ENCODE measurements at regions not wholly inside any gene's neighbourhood (a gene's known extent, or its start where the extent isn't known, plus 50 kb on each side); places are given as distances from the start of the nearest gene placed in this dataset.
A peak's percentile ranks its signal among the peaks of the same experiment; 100 is the strongest.

- ChIA-PET CTCF (no interaction called here), POLR2A (no interaction called here)
- no peaks in the 10 kb centered on the region for H3K9me3 ChIP-seq (ENCODE audit: control insufficient read depth, insufficient read depth, low read depth, low read length)
- H3K4me1 ChIP-seq (ENCODE audit: control insufficient read depth, insufficient read depth, low read length) = peaks cover 4% of the 10 kb centered on the region
- no peak overlapping the region for H3K27ac ChIP-seq (ENCODE audit: extremely low read depth, low read depth, low read length)
- H3K4me3 ChIP-seq (ENCODE audit: low read depth, low read length) = no peak overlapping the region
- TF ChIP-seq GLIS1 (tag by site-specific recombination; IDR thresholded peaks at IDR 0.05) = peak; percentile 62
- no peak for TF ChIP-seq PRDM2 (tag by site-specific recombination; IDR thresholded peaks at IDR 0.05; ENCODE audit: borderline replicate concordance)
- TF ChIP-seq ZNF398 (tag by site-specific recombination; IDR thresholded peaks at IDR 0.05) = no peak
- TF ChIP-seq ZNF660 (tag by site-specific recombination; IDR thresholded peaks at IDR 0.05) = 0 out of 2 replicates have a peak, but pooled peaks have one; percentile 13
- no peak for TF ChIP-seq ZNF221 (tag by site-specific recombination; IDR thresholded peaks at IDR 0.05; ENCODE audit: borderline replicate concordance)
- TF ChIP-seq, protein P1, sequence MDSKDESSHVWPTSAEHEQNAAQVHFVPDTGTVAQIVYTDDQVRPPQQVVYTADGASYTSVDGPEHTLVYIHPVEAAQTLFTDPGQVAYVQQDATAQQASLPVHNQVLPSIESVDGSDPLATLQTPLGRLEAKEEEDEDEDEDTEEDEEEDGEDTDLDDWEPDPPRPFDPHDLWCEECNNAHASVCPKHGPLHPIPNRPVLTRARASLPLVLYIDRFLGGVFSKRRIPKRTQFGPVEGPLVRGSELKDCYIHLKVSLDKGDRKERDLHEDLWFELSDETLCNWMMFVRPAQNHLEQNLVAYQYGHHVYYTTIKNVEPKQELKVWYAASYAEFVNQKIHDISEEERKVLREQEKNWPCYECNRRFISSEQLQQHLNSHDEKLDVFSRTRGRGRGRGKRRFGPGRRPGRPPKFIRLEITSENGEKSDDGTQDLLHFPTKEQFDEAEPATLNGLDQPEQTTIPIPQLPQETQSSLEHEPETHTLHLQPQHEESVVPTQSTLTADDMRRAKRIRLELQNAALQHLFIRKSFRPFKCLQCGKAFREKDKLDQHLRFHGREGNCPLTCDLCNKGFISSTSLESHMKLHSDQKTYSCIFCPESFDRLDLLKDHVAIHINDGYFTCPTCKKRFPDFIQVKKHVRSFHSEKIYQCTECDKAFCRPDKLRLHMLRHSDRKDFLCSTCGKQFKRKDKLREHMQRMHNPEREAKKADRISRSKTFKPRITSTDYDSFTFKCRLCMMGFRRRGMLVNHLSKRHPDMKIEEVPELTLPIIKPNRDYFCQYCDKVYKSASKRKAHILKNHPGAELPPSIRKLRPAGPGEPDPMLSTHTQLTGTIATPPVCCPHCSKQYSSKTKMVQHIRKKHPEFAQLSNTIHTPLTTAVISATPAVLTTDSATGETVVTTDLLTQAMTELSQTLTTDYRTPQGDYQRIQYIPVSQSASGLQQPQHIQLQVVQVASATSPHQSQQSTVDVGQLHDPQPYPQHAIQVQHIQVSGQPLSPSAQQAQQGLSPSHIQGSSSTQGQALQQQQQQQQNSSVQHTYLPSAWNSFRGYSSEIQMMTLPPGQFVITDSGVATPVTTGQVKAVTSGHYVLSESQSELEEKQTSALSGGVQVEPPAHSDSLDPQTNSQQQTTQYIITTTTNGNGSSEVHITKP (tag by site-specific recombination; IDR thresholded peaks at IDR 0.05) = no peak
- 0 out of 2 replicates have a peak, but pooled peaks have one; percentile 14 for TF ChIP-seq ZIC2 (tag by site-specific recombination; IDR thresholded peaks at IDR 0.05)
- TF ChIP-seq TRIM28 (IDR thresholded peaks at IDR 0.05; ENCODE audit: borderline replicate concordance, low read length) = peak; percentile 25; the same call in 1 of the 2 replicates
- no peak for TF ChIP-seq ZNF704 (tag by site-specific recombination; IDR thresholded peaks at IDR 0.05)
- TF ChIP-seq EGR2 (tag by site-specific recombination; IDR thresholded peaks at IDR 0.05; ENCODE audit: low read depth) = 0 out of 2 replicates have a peak, but pooled peaks have one; percentile 16
- TF ChIP-seq INSM2 (tag by site-specific recombination; IDR thresholded peaks at IDR 0.05) = no peak
- TF ChIP-seq TCF7L2 (IDR thresholded peaks at IDR 0.05; ENCODE audit: borderline replicate concordance, low read depth, low read length) = no peak
- no peak for TF ChIP-seq ZSCAN16 (tag by site-specific recombination; IDR thresholded peaks at IDR 0.05)
- H3K36me3 ChIP-seq (ENCODE audit: control insufficient read depth in 2 of 2, insufficient read depth in 1 of 2, low read length in 2 of 2) = no peaks in the 10 kb centered on the region
Measured at GRCh38 chr5:68396722-68397121, 181.2 kb downstream of the PIK3R1 start.
